ENCODE measurements at regions not wholly inside any gene's neighbourhood (a gene's known extent, or its start where the extent isn't known, plus 50 kb on each side); places are given as distances from the start of the nearest gene placed in this dataset.

GRCh38 chr6:17047889-17048288 is 54.0 kb upstream of the STMND1 start:
- Histone ChIP-seq H3K27ac (no peak overlapping the region), H3K27me3 (replicated peaks; ENCODE audit: insufficient read depth) (no peaks in the 10 kb centered on the region), H3K4me1 (replicated peaks) (no peaks in the 10 kb centered on the region), H3K36me3 (no peaks in the 10 kb centered on the region), H3K9me3 (no peaks in the 10 kb centered on the region), H3K4me3 (no peak overlapping the region)
- TF ChIP-seq POLR2AphosphoS5 (IDR thresholded peaks at IDR 0.05): no peak
- no peak for TF ChIP-seq POLR2A (IDR thresholded peaks at IDR 0.05)
- TF ChIP-seq, protein P1, sequence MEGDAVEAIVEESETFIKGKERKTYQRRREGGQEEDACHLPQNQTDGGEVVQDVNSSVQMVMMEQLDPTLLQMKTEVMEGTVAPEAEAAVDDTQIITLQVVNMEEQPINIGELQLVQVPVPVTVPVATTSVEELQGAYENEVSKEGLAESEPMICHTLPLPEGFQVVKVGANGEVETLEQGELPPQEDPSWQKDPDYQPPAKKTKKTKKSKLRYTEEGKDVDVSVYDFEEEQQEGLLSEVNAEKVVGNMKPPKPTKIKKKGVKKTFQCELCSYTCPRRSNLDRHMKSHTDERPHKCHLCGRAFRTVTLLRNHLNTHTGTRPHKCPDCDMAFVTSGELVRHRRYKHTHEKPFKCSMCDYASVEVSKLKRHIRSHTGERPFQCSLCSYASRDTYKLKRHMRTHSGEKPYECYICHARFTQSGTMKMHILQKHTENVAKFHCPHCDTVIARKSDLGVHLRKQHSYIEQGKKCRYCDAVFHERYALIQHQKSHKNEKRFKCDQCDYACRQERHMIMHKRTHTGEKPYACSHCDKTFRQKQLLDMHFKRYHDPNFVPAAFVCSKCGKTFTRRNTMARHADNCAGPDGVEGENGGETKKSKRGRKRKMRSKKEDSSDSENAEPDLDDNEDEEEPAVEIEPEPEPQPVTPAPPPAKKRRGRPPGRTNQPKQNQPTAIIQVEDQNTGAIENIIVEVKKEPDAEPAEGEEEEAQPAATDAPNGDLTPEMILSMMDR (IDR thresholded peaks at IDR 0.05): no peak
- intact Hi-C loops (cut with DNase I): no loop called here
- DNase-seq (ENCODE audit: low spot score): no peak
- WGBS: 81% methylated on average over 5 of the region's 5 CpGs

GRCh38 chr6:17045581-17046322 is 56.1 kb upstream of the STMND1 start:
- H3K36me3 ChIP-seq: no peaks in the 10 kb centered on the region
- no peaks in the 10 kb centered on the region for H3K27me3 ChIP-seq (replicated peaks; ENCODE audit: insufficient read depth)
- no peak overlapping the region for H3K4me3 ChIP-seq
- DNase-seq (ENCODE audit: low spot score): no peak
- TF ChIP-seq, protein P1 (IDR thresholded peaks at IDR 0.05): no peak
- TF ChIP-seq POLR2AphosphoS5 (IDR thresholded peaks at IDR 0.05) (no peak), POLR2A (IDR thresholded peaks at IDR 0.05) (no peak)
- no peaks in the 10 kb centered on the region for H3K4me1 ChIP-seq (replicated peaks)
- no peaks in the 10 kb centered on the region for H3K9me3 ChIP-seq
- no peak overlapping the region for H3K27ac ChIP-seq
- WGBS: 26% methylated on average over 4 of the region's 4 CpGs
- intact Hi-C loops (cut with DNase I): no loop called here

- Histone ChIP-seq H3K9me3 (no peaks in the 10 kb centered on the region), H3K27ac (no peak overlapping the region), H3K27me3 (replicated peaks; ENCODE audit: insufficient read depth) (no peaks in the 10 kb centered on the region), H3K36me3 (no peaks in the 10 kb centered on the region), H3K4me3 (no peak overlapping the region), H3K4me1 (replicated peaks) (no peaks in the 10 kb centered on the region)
- DNase-seq (ENCODE audit: low spot score): no peak
- TF ChIP-seq POLR2A (IDR thresholded peaks at IDR 0.05) (no peak), POLR2AphosphoS5 (IDR thresholded peaks at IDR 0.05) (no peak)
- TF ChIP-seq, protein P1 (IDR thresholded peaks at IDR 0.05): no peak
- intact Hi-C loops (cut with DNase I): no loop called here
- WGBS: 80% methylated on average over 1 of the region's 1 CpG
Measured at GRCh38 chr6:17043148-17043522, 58.7 kb upstream of the STMND1 start.

GRCh38 chr6:17042422-17043147 is 59.3 kb upstream of the STMND1 start:
- TF ChIP-seq POLR2A (IDR thresholded peaks at IDR 0.05) (no peak), POLR2AphosphoS5 (IDR thresholded peaks at IDR 0.05) (no peak)
- TF ChIP-seq, protein P1 (IDR thresholded peaks at IDR 0.05): peak in 2 of 4 experiments; percentile 15 to 25
- no peak overlapping the region for H3K4me3 ChIP-seq
- no peaks in the 10 kb centered on the region for H3K27me3 ChIP-seq (replicated peaks; ENCODE audit: insufficient read depth)
- intact Hi-C loops (cut with DNase I): no loop called here
- H3K4me1 ChIP-seq (replicated peaks): no peaks in the 10 kb centered on the region
- 4% methylated on average over 5 of the region's 5 CpGs for WGBS
- no peaks in the 10 kb centered on the region for H3K36me3 ChIP-seq
- H3K27ac ChIP-seq: no peak overlapping the region
- DNase-seq (ENCODE audit: low spot score): no peak
- H3K9me3 ChIP-seq: no peaks in the 10 kb centered on the region

All from prostate gland (tissue), 2 donors.